GM23338 (cell line): ENCODE measurements at regions not wholly inside any gene's neighbourhood (a gene's known extent, or its start where the extent isn't known, plus 50 kb on each side); places are given as distances from the start of the nearest gene placed in this dataset.

Experiments used
- CREB1 ChIP-seq: fragments of 250-450 bp; sonication (Bioruptor Pico); IDR thresholded peaks from 2 replicates; pipeline ENCODE4 v1.5.0; 2020; ENCODE audit warnings: low read depth, mild to moderate bottlenecking, moderate library complexity
- CTCF ChIP-seq, 2 experiments: fragments of 200-600 bp in 1 of 2; sonication (generic) in 1 of 2; conservative IDR thresholded peaks; 2 replicates each; pipeline versions ENCODE4 v1.5.1 to v1.6.1; 2016 to 2017; ENCODE audit warnings: antibody characterized with exemption in 2 of 2, low read depth in 2 of 2, mild to moderate bottlenecking in 2 of 2, moderate library complexity in 1 of 2
- ETS1 ChIP-seq: IDR thresholded peaks from 2 replicates; pipeline ENCODE4 v1.6.1; 2016; ENCODE audit warnings: antibody characterized with exemption
- EZH2 ChIP-seq: fragments of 200-600 bp; sonication (generic); IDR thresholded peaks from one replicate; pipeline ENCODE4 v1.8.0; 2017; ENCODE audit warnings: antibody characterized with exemption, mild to moderate bottlenecking, low read depth; ENCODE audit not compliant: unreplicated experiment
- EZH2phosphoT487 ChIP-seq: fragments of 200-600 bp; sonication (generic); IDR thresholded peaks from one replicate; pipeline ENCODE4 v1.8.1; 2018; ENCODE audit warnings: antibody characterized with exemption; ENCODE audit not compliant: unreplicated experiment
- JUNB ChIP-seq: IDR thresholded peaks from one replicate; pipeline ENCODE4 v1.6.1; 2016; ENCODE audit warnings: antibody characterized with exemption; ENCODE audit not compliant: unreplicated experiment
- POLR2AphosphoS5 ChIP-seq: IDR thresholded peaks from 2 replicates; pipeline ENCODE4 v1.6.1; 2016; ENCODE audit warnings: antibody characterized with exemption, low read depth
- REST ChIP-seq: IDR thresholded peaks from one replicate; pipeline ENCODE4 v1.6.1; 2018; ENCODE audit warnings: antibody characterized with exemption; ENCODE audit not compliant: unreplicated experiment
- STAT1 ChIP-seq: IDR thresholded peaks from one replicate; pipeline ENCODE4 v1.6.1; 2016; ENCODE audit warnings: antibody characterized with exemption; ENCODE audit not compliant: unreplicated experiment
- ZNF114 ChIP-seq: fragments of 250-450 bp; sonication (Bioruptor Pico); IDR thresholded peaks from 2 replicates; pipeline ENCODE4 v1.5.0; 2020; ENCODE audit warnings: mild to moderate bottlenecking, moderate library complexity
- ZNF331 ChIP-seq: fragments of 250-450 bp; sonication (Bioruptor Pico); IDR thresholded peaks from 2 replicates; pipeline ENCODE4 v1.5.0; 2020; ENCODE audit warnings: low read depth, mild to moderate bottlenecking, moderate library complexity
- ZNF462 ChIP-seq: fragments of 250-450 bp; sonication (Bioruptor Pico); IDR thresholded peaks from 2 replicates; pipeline ENCODE4 v1.5.0; 2020; ENCODE audit warnings: mild to moderate bottlenecking, moderate library complexity

- TF ChIP-seq CTCF (conservative IDR thresholded peaks at IDR 0.05; ENCODE audit: low read depth in 2 of 2) (no peak), POLR2AphosphoS5 (no peak), ZNF331 (no peak), REST (no peak), EZH2phosphoT487 (no peak), CREB1 (CRISPR knock-in tag) (no peak), STAT1 (no peak), EZH2 (no peak), ETS1 (no peak), JUNB (no peak), ZNF462 (CRISPR knock-in tag) (no peak), ZNF114 (no peak)
These were observed 313.2 kb upstream of the KAZN start for GRCh38 chr1:14285238-14285637.
